VCaP (cell line): ENCODE measurements at regions not wholly inside any gene's neighbourhood (a gene's known extent, or its start where the extent isn't known, plus 50 kb on each side); places are given as distances from the start of the nearest gene placed in this dataset.

Experiments used
- H3K27ac ChIP-seq: fragments of 450-650 bp; 2 replicates; pipeline ENCODE4 v1.5.1; 2017
- CTCF ChIP-seq: fragments of 450-650 bp; conservative IDR thresholded peaks from 2 replicates; pipeline ENCODE4 v1.5.1; 2017; ENCODE audit warnings: mild to moderate bottlenecking, moderate library complexity

GRCh38 chr16:86718118-86718517 is 139.8 kb downstream of the FOXL1 start:
- no peak overlapping the region for H3K27ac ChIP-seq
- TF ChIP-seq CTCF: no peak

- no peak for TF ChIP-seq CTCF
- H3K27ac ChIP-seq: no peak overlapping the region
These were observed 144.6 kb downstream of the FOXL1 start for GRCh38 chr16:86722970-86723369.

GRCh38 chr16:86723689-86724088 is 145.3 kb downstream of the FOXL1 start:
- no peak overlapping the region for H3K27ac ChIP-seq
- no peak for TF ChIP-seq CTCF

GRCh38 chr16:86725401-86725800 is 147.1 kb downstream of the FOXL1 start:
- no peak overlapping the region for H3K27ac ChIP-seq
- TF ChIP-seq CTCF: no peak

GRCh38 chr16:86726340-86726739 is 148.0 kb downstream of the FOXL1 start:
- TF ChIP-seq CTCF: no peak
- H3K27ac ChIP-seq: no peak overlapping the region

- no peak for TF ChIP-seq CTCF
- no peak overlapping the region for H3K27ac ChIP-seq
These were observed 148.8 kb downstream of the FOXL1 start for GRCh38 chr16:86727131-86727530.

GRCh38 chr16:86727632-86728031 is 149.3 kb downstream of the FOXL1 start:
- no peak overlapping the region for H3K27ac ChIP-seq
- TF ChIP-seq CTCF: no peak

- no peak overlapping the region for H3K27ac ChIP-seq
- TF ChIP-seq CTCF: no peak
These were observed 151.3 kb downstream of the FOXL1 start for GRCh38 chr16:86729686-86730085.
